RKO (cell line): ENCODE measurements at regions not wholly inside any gene's neighbourhood (a gene's known extent, or its start where the extent isn't known, plus 50 kb on each side); places are given as distances from the start of the nearest gene placed in this dataset.
A peak's percentile ranks its signal among the peaks of the same experiment; 100 is the strongest.
"Not testable (repeated sequence)": the region's sequence is repeated elsewhere in the genome, so short reads cannot be mapped to it uniquely, and the experiment has no call there.

ENCODE experiments used
- DNase-seq: peaks from one replicate; pipeline ENCODE4 v3.0.0-alpha.2; 2016; ENCODE audit warnings: low spot score

DNA sequence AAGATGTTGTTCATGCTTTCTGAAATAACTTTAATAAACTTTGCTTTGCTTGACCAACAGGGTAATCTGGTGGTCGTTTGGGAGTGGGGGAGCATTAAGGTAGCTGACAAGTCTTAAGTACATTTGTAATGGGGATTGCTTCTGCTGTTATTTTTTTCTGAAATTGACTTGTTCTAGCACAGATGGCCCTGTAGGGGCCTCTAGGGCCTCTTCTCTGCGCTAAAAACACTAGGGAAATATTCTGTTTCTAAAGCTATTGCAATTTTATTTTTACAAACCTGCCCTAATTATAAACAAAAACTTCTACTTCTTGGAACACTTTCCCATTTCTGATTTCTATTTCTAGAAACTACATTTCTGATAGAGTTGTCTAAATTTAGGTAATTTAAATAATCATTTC, 191.3 kb upstream of the KCNJ3 start:
- peak; percentile 21 for DNase-seq

DNA sequence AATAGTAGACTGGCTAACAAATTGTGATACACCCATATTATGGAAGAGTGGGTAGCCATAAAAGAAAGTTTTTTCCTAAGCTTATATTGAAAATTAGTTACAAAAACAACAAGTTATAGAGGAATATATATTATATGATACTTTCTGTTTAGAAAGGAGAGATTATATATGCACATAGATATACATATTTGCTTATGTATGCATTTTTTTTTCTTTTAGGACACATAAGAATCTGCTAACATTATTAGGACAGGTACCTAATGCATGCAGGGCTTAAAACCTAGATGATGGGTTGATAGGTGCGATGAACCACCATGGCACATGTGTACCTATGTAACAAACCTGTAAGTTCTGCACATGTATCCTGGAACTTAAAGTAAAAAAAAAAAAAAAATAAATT, 179.6 kb upstream of the KCNJ3 start:
- DNase-seq, result no peak

DNA sequence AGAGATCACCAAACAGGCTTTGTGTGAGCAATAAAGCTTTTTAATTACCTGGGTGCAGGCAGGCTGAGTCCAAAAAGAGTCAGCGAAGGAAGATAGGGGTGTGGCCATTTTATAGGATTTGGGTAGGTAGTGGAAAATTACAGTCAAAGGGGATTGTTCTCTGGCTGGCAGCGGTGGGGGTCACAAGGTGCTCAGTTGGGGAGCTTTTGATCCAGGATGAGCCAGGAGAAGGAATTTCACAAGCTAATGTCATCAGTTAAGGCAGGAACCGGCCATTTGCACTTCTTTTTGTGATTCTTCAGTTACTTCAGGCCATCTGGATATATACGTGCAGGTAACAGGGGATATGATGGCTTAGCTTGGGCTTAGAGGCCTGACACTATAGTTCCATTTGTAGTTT, 177.5 kb upstream of the KCNJ3 start:
- DNase-seq, result not testable (repeated sequence)

DNA sequence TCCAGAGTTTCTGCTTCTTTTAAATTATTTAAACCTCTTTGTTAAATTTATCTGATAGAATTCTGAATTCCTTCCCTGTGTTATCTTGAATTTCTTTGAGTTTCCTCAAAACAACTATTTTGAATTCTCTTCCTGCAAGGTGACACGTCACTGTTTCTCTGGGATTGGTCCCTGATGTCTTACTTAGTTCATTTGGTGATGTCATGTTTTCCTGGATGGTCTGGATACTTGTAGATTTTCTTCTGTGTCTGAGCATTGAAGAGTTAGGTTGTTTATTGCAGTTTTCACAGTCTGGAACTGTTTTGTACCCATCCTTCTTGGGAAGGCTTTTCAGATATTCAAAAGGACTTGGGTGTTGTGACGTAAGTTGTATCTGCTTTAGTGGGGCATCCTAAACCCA, 172.3 kb upstream of the KCNJ3 start:
- DNase-seq, result no peak

DNA sequence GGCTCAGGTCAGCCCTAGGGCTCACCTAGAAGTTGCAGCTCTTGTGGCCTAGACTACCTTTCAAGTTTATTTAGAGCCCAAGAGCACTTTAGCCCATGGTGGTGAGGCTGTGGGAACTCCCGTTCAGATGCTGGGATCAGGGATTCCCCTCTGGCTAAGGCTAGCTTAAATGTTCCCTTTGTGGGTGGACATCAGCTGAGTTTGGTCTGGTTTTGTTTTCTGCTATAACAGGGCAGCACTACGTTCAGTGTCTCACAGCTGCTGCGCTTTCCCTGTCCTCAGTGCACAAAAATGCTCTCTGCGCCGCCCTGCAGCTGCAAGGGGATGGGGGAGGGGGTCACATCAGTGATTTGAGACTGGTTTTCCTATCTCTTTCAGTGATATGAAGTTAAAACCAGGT, 170.5 kb upstream of the KCNJ3 start:
- no peak for DNase-seq

DNA sequence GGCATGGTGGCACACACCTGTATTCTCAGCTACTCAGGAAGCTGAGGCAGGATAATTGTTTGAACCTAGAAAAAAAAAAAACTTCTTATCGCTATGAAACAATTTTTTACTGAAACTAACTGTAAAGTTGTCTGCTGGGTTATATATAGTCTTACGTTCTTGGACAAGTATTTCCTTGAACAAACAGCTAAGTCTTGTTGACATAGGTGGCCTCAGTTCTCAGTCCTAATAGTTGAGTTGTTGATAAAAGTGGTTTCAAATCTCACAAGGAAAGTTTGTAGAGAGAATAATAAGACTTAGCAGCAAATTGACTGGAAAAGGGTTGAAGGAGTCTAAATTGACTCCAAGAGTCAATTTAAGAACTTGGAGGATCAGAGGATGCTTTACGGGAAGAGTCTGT, 166.5 kb upstream of the KCNJ3 start:
- no peak for DNase-seq

DNA sequence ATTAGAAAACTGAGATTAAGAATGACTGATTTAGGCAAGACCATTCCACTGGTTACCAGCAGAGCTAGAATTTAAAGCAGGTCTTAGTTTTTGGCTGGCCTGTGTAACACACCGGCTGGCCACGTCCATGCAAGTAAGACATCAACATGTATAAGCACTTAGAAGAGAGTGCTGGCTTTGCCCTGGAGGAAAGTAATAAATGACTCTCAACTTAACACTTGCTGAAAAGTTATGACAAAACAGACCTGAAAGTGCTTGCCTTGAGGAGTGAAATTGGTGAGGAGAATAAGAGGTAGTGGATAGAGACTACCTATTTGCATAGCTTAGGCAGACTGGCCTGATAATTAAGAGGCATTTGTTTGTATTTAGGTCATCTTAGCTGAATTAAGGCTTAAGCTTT, 165.7 kb upstream of the KCNJ3 start:
- DNase-seq, result no peak

DNA sequence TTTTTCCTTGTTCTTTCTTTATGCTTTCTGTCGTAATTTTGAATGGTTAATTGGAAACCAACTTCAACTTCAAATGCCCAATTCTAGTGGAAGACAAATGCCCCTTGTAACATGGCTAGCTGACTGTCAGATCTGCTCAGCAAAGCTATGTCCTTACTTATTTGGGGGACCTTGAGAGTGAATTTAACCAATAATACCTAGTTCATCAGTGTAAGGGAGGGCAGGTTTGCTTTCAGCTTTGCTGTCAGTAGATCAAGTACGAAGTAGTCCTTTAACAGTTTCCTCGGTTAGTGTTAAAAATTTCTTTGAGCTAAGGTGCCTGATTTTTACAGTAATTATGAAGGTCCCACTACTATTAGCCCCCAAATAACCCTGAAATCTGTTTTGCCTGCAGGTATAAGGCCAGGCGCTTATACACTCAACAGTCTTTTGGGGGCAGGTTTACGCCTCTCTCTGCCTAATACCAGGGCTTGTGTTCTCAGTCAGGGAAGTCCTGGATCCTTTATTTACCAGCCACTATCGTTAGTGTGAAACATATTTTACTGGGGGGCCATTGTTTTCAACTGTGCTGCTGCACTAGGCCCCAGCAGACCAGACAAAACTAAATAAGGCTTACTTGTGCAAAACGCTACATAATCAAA, 165.1 kb upstream of the KCNJ3 start:
- DNase-seq, result no peak

DNA sequence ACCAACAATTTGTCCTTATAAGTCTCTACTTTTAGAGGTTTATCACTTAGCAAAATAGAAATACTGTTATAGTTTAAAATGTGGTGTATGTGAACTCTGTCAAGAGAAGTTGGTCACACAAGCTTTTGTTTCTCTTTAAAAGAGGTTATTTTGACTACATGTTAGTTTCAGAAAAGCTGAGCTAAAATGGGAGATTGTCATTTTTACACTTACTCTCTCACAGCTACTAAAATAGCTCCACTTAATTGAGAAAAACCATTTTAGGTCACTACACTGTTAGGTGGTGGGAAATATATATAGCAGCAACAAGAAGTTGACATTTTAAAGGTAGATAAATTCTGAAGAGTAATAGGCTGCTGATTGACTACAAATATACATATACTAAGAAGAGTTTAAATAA, 161.5 kb upstream of the KCNJ3 start:
- no peak for DNase-seq

DNA sequence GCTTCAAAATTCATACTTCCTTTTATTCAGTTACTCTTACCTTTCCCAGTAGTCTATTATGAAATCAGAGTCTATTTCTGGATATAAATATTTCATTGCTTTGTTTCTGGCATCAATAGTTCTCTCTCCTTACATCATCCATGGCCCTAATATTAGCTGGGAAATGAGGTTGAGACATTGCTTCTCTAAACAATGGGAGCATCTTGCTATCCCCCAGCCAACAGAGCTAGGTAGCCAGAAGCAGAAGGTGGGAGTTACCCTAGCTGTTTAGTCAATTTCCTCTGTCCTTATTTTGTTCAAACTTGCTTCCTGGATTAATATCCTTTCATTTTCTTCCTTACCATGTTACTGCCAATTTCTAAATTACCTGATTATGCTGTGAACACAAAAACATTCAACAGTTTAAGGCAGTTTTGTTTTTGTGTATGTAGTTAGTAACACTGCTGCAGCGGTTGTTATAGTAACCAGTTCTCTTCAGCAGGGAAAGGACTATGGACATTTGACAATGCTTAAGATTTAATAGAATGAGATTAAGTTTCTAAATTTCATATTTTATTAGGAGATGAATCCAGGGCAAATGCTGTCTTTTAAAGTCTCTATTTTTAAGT, 160.5 kb upstream of the KCNJ3 start:
- DNase-seq, result no peak

DNA sequence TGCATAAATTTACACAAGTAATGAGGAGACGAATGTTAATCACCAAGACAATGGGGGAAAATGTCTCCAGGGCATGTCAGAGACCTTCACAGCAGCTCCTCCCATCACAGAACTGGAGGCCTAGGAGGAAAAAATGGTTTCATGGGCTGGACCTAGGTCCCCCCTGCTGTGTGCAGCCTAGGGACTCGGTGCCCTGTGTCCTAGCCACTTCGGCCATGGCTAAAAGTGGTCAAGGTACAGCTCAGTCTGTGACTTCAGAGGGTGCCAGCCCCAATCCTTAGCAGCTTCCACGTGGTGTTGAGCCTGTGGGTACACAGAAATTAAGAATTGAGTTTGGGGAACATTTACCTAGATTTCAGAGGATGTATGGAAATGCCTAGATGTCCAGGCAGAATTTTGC, 152.2 kb upstream of the KCNJ3 start:
- no peak for DNase-seq

DNA sequence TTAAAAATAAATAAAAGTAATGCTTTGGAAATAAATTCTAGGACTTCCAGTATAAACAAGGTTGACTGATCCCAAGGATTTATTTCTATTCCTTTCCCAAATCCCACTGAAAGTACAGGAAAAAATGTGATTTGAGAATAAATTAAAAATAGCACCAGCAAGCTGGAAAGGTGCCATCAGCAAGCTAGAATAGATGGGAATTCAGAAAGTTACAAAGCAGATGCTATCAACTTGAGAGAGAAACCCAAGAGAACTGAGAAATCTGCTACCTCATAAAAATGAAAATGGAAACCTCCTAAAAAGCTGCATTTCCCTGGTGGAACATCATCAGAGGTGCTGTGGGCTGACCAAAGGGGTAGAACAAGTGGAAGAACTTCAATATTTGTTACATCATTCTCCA, 148.6 kb upstream of the KCNJ3 start:
- DNase-seq, result no peak

DNA sequence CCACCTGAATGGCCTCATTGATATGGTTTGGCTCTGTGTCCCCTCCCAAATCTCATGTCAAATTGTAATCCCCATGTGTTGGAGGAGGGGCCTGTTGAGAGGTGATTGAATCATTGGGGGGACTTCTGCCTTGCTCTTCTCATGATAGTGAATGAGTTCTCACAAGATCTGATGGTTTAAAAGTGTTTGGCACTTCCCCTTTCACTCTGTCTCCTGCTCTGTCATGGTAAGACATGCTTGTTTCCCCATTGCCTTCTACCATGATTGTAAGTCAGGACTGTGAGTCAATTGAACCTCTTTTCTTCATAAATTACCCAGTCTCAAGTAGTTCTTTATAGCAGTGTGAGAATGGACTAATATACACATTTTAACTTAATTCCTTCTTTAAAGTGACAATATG, 146.8 kb upstream of the KCNJ3 start:
- DNase-seq, result no peak

DNA sequence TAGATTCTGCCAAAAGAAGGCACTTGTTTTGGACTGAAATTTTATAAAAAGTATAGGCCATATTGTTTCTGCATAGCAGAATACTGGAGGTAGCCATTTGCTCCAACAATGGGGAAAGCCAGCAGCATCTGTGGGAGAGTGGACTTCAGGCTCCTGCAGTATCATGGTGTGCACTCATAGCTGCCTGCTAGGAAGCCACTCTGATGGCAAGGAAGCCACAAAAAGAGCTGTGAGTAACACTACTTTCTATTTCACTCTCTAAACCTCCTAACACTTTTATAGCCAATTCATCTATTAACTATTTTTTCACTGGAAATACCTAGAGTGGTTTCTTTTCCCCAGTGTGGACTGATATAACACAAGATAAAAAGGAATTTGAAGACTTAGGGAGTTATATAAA, 144.4 kb upstream of the KCNJ3 start:
- no peak for DNase-seq

DNA sequence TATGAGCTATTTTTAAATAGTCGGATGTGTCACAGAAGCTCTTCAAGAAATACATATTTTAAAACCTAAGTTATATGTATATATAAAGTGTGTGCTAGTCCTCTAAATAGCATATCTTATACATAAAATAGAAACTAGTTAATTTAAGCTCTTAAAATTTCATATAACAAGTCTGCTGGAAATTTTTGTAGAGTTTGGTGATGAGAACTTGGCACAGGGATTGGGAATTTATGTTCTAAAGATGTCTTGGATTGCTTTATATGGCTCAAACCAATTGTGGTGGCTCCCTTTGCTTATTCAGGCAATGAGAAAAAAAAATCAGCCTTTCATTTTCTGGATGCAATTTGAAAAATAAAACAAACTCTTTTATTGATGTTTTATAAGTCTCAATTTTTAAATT, 142.8 kb upstream of the KCNJ3 start:
- DNase-seq, result no peak

DNA sequence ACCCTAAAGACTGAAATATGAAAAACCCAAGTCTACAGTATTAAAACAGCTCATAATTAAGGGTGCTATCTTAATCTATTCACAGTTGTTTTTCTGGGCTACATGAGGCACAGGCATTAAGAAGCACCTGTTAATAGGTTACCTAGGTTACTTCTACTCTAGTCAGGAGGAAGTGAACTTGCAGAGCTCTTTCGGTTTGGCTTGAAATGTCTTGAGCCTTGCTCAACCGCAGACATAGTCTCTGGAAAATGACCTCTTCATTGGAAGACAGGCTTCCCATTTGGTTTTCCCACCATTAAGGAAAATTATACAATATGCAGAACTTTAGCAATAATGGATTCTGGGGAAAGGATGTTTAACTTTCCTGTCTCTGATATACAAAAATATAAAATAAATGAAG, 142.3 kb upstream of the KCNJ3 start:
- no peak for DNase-seq

DNA sequence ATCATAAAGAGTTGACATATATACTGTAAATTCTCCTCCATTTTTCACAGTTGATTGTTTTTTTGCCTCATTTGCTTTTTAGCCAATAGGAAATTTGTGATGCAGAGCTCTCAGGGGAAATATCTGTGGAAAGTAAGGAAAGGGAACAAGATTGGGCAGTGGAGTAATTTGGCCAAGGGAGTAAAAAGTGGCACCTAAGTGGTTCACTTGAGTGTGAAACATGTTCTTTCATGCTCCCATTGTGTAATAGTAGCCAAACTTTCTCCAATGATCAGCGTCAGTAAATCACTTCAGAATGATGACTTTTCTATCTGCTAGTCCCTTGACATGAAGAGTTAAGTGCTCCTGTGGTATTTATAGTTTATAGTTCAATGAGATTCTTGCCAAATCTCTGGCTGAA, 141.9 kb upstream of the KCNJ3 start:
- no peak for DNase-seq

DNA sequence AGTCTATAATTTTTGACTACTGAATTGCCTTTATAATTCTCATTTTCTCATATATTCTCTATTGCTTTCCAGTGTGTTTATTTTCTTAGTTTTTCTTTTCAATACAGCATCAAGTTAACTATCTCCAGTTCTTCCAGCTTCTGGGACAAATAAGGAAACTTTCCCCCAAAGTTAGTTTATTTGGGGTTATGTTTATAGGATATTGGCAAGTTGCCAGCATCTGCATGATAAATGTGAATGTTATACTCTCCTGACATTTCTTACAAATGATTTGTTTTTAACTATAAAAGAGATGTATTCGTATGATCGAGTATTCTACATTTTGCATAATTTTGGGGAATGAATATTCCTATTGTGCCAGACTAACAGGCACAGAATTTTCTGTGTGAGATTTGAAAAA, 140.6 kb upstream of the KCNJ3 start:
- no peak for DNase-seq

DNA sequence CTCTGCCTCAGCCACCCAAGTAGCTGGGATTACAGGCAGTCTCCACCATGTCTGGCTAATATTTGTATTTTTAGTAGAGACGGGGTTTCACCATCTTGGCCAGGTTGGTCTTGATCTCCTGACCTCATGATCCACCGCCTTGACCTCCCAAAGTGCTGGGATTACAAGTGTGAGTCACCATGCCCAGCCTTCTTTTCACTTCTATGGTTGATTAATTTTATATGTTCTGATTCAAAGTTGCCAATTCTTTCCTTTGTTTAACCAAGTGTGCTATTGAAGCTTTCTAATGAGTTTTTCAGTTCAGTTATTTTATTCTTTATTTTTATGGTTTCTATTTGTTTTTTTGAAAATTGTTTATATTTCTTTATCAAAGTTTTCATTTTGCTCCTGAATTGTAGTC, 133.1 kb upstream of the KCNJ3 start:
- no peak for DNase-seq

DNA sequence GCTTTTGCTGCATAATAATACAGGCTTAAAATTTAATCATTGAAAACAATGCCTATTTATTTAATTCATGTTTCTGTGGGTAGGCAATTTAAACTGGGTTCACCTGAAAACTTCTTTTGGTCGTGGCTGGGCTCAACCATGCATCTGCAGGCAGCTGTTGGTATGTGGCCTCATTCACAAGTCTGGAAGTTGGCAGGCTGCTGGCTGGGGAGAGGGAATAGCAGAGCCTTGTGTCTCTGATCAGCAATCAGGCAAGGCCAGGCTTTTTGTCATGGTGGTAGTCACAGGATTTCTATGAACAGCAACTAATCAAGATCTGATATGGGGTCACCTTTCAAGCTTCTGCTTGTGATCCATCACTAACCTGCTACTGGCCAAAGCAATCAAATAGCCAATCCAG, 130.1 kb upstream of the KCNJ3 start:
- no peak for DNase-seq

DNA sequence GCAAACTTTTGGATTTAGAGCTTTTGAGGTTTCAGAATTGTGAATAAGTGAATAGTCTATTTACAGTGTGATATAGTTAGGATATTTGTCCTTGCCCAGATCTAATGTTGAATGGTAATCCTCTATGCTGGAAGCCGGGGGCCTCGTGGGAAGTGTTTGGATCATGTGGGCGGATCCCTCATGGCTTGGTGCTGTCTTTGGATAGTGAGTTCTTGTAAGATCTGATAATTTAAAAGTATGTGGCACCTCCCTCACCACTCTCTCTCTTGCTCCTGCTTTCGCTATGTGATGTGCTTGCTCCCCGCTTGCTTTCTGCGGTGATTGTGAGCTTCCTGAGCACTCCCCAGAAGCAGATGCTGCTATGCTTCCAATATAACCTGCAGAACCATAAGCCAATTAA, 128.0 kb upstream of the KCNJ3 start:
- DNase-seq, result no peak

DNA sequence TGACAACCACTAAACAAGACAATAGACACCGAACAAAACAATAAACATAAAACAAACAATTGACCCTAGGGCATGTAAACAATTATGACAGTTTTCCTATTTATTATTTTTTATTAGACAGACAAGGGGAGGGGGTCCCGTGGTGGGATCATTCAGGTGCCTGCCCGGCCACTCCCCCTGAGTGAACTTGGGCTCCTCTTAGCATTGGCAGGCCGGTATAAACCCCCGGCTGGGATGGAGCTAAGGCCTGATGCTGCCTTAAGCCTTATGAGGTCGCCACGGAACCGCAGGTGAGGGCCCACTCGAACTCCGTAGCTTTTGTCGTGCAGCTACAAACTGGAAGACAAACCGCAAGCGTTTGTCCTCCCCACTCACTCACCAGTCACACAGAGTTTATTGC, 121.8 kb upstream of the KCNJ3 start:
- not testable (repeated sequence) for DNase-seq

DNA sequence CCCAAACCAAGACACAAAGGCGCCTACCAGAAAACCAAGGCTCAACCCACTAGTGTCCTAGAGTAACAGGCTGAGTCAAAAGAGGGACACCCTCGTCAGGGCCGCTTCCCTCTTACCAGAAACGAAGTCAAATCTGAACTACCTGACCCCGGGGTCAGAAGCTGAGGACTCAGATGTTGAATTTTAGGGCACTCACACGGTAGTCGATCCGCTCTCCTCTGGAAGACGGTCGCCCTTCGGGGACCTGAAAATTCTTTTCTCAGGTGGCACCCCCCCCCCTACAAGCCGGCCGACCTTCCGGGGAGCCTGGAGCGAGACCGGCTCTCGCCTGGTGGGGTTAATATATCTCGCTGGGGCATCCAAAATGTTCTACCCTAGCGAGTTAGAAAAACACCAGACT, 121.1 kb upstream of the KCNJ3 start:
- DNase-seq, result no peak

DNA sequence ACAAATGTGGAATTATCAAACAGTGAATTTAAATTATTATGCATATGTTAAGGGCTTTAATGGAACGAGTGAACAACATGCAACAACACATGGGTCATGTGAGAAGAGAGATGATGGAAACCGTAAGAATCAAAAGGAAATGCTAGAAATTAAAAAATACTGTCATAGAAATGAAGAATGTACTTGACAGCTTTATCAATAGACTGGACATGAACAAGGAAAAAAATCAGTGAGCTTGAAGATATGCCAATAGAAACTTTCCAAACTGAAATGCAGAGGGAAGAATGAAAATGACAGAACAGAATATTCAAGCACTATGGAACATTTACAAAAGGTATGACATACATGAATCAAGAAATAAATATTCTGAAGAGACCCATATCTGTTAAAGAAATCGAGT, 117.7 kb upstream of the KCNJ3 start:
- no peak for DNase-seq

DNA sequence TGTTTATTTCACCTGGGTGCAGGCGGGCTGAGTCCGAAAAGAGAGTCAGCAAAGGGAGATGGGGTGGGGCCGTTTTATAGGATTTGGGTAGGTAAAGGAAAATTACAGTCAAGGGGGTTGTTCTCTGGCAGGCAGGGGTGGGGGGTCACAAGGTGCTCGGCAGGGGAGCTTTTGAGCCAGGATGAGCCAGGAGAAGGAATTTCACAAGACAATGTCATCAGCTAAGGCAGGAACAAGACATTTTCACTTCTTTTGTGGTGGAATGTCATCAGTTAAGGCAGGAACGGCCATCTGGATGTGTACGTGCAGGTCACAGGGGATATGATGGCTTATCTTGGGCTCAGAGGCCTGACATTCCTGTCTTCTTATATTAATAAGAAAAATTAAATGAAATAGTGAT, 115.8 kb upstream of the KCNJ3 start:
- DNase-seq, result not testable (repeated sequence)
